Mesendoderm (in vitro differentiated cells): ENCODE measurements at regions not wholly inside any gene's neighbourhood (a gene's known extent, or its start where the extent isn't known, plus 50 kb on each side); places are given as distances from the start of the nearest gene placed in this dataset.

ENCODE experiments used
- DNase-seq: peaks from one replicate; pipeline ENCODE4 v3.0.0; 2013
- H2AK5ac ChIP-seq: 2 replicates; pipeline ENCODE4 v1.6.1; 2013; ENCODE audit warnings: low read length, inconsistent platforms
- H2BK120ac ChIP-seq: 2 replicates; pipeline ENCODE4 v1.6.1; 2013; ENCODE audit warnings: low read depth, mild to moderate bottlenecking, low read length, moderate library complexity, mixed read lengths
- H2BK15ac ChIP-seq: replicated peaks from 2 replicates; pipeline ENCODE4 v1.6.1; 2013; ENCODE audit warnings: low read depth, mild to moderate bottlenecking, moderate library complexity
- H2BK5ac ChIP-seq: 2 replicates; pipeline ENCODE4 v1.6.1; 2013; ENCODE audit warnings: low read length, inconsistent platforms
- H3K18ac ChIP-seq: 2 replicates; pipeline ENCODE4 v1.6.1; 2013; ENCODE audit warnings: mild to moderate bottlenecking, low read length, mixed read lengths
- H3K23ac ChIP-seq: one replicate; pipeline ENCODE4 v1.6.1; 2013; ENCODE audit warnings: low read length
- H3K27ac ChIP-seq: 2 replicates; pipeline ENCODE4 v1.5.1; 2013; ENCODE audit warnings: low read depth, mild to moderate bottlenecking, inconsistent platforms, low read length, moderate library complexity
- H3K27me3 ChIP-seq: 2 replicates; pipeline ENCODE4 v1.6.1; 2013; ENCODE audit warnings: low read length, control low read depth, mild to moderate bottlenecking, inconsistent platforms; ENCODE audit not compliant: insufficient read depth, poor library complexity
- H3K36me3 ChIP-seq: 2 replicates; pipeline ENCODE4 v1.6.1; 2013; ENCODE audit warnings: low read length, inconsistent platforms; ENCODE audit not compliant: control insufficient read depth, insufficient read depth
- H3K4ac ChIP-seq: one replicate; pipeline ENCODE4 v1.6.1; 2013; ENCODE audit warnings: low read depth, mild to moderate bottlenecking, low read length, moderate library complexity
- H3K4me1 ChIP-seq: 2 replicates; pipeline ENCODE4 v1.6.1; 2013; ENCODE audit warnings: low read depth, low read length, inconsistent platforms; ENCODE audit not compliant: control insufficient read depth
- H3K4me2 ChIP-seq: 2 replicates; pipeline ENCODE4 v1.6.1; 2013; ENCODE audit warnings: low read length
- H3K4me3 ChIP-seq: 2 replicates; pipeline ENCODE4 v1.5.1; 2013; ENCODE audit warnings: mild to moderate bottlenecking, low read length
- H3K56ac ChIP-seq: one replicate; pipeline ENCODE4 v1.6.1; 2013; ENCODE audit warnings: low read length
- H3K79me1 ChIP-seq: 2 replicates; pipeline ENCODE4 v1.6.1; 2013; ENCODE audit warnings: low read length, inconsistent platforms
- H3K79me2 ChIP-seq: 2 replicates; pipeline ENCODE4 v1.6.1; 2013; ENCODE audit warnings: mild to moderate bottlenecking, low read length; ENCODE audit not compliant: control insufficient read depth, insufficient read depth
- H3K9ac ChIP-seq: 2 replicates; pipeline ENCODE4 v1.6.1; 2013; ENCODE audit warnings: low read length, inconsistent platforms
- H4K5ac ChIP-seq: one replicate; pipeline ENCODE4 v1.6.1; 2013; ENCODE audit warnings: low read length
- H4K8ac ChIP-seq: one replicate; pipeline ENCODE4 v1.6.1; 2013; ENCODE audit warnings: low read depth, mild to moderate bottlenecking, control low read depth, low read length, moderate library complexity
- WGBS: extraction: QIAGEN DNeasy Blood & Tissue Kit; methylation state at CpG from one replicate; pipeline ENCODE4 v1.1.7; 2013; ENCODE audit warnings: low lambda C conversion rate, missing lambda C conversion rate; ENCODE audit not compliant: insufficient coverage; ENCODE audit errors: extremely low coverage; 5-methylcytosine and 5-hydroxymethylcytosine counted together

DNA sequence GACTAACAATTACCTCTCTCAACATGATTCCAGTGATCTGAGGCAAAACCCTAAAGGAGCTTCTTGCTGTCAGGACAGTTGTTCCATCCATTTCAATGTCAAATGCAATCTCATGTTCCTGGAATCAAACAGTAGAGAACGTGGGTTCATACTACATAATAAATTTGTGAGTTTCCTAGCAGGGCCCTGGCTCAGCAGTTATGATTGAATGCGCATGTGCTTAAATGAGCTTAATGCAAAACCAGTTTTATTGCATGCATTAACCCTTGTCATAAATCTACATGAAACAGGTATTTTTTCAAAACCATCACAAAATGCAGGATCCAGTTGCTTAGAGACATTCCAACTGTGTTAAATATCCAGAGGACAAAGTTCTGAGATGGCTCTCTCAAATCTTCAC is 225.4 kb upstream of the TMEM72 start:
- H3K79me2 ChIP-seq: no peaks in the 10 kb centered on the region
- no peak overlapping the region for H3K27ac ChIP-seq
- no peak overlapping the region for H2BK15ac ChIP-seq

DNA sequence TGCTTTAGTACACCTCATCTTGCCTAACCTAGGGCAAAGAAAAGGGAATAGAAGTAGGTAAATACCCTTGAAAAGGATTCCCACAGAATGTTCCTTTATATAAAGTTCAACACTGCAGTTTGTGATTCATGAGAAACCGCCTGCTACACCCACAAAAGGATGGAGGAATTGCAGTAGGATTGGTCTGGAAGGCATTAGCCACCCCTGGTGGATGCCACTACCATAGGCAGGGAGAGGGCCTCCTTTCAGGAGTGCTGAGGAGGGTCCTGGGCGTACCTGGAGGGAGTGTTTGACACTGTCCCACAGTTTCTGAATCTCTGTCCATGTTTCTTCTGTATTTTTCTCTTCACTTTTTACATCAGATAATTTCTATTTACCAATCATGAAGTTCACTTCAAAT is 221.8 kb upstream of the TMEM72 start:
- H4K5ac ChIP-seq: no peak overlapping the region
- no CpG with 5 or more reads among the region's 2 CpGs for WGBS
- peak; percentile 49 for DNase-seq

More for the DNA sequence above, 225.4 kb upstream of the TMEM72 start:
- Histone ChIP-seq H3K4ac (no peak overlapping the region), H2BK5ac (no peak overlapping the region), H3K4me3 (no peak overlapping the region), H2AK5ac (no peak overlapping the region), H3K18ac (no peak overlapping the region), H3K56ac (no peak overlapping the region), H3K4me1 (no peaks in the 10 kb centered on the region), H4K8ac (no peak overlapping the region), H3K9ac (no peak overlapping the region), H3K79me1 (no peaks in the 10 kb centered on the region), H3K4me2 (no peak overlapping the region), H3K27me3 (no peaks in the 10 kb centered on the region), H2BK120ac (no peak overlapping the region), H4K5ac (no peak overlapping the region), H3K36me3 (no peaks in the 10 kb centered on the region), H3K23ac (no peak overlapping the region)
- DNase-seq: no peak
- no CpG with 5 or more reads among the region's 2 CpGs for WGBS

DNA sequence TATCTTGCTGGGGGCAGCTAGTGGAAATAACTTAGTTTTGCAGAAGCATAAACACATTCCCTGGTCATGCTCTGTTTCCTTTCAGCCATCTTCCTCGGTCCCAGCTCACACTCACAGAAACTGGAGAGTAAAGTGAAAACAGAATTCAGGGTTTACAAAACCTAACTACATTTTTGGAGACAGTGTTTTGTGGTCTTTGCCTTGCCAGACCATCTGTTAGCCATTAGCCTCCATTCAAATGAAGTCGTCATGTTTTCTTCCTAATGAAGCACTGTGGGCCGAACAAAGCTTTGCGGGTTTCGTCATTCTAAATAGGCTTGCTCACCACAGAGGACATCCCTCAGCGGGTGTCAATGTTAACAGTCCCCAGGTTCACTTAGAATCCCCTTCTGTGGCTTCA is 214.6 kb upstream of the TMEM72 start:
- Histone ChIP-seq H3K9ac (no peak overlapping the region), H4K5ac (no peak overlapping the region), H3K79me1 (no peaks in the 10 kb centered on the region), H3K79me2 (no peaks in the 10 kb centered on the region), H3K56ac (no peak overlapping the region), H3K18ac (no peak overlapping the region), H2BK15ac (no peak overlapping the region), H3K4ac (no peak overlapping the region), H3K27ac (no peak overlapping the region), H4K8ac (no peak overlapping the region), H3K4me3 (no peak overlapping the region), H2BK120ac (no peak overlapping the region), H2AK5ac (no peak overlapping the region), H3K4me2 (no peak overlapping the region), H3K23ac (no peak overlapping the region), H3K4me1 (no peaks in the 10 kb centered on the region), H2BK5ac (no peak overlapping the region), H3K36me3 (no peaks in the 10 kb centered on the region), H3K27me3 (no peaks in the 10 kb centered on the region)
- peak; percentile 7 for DNase-seq
- no CpG with 5 or more reads among the region's 6 CpGs for WGBS

More for the DNA sequence above, 221.8 kb upstream of the TMEM72 start:
- Histone ChIP-seq H3K36me3 (no peaks in the 10 kb centered on the region), H3K56ac (no peak overlapping the region), H2BK120ac (no peak overlapping the region), H3K27ac (no peak overlapping the region), H3K23ac (no peak overlapping the region), H3K27me3 (no peaks in the 10 kb centered on the region), H3K4ac (no peak overlapping the region), H3K79me2 (no peaks in the 10 kb centered on the region), H2BK15ac (no peak overlapping the region), H3K4me2 (no peak overlapping the region), H3K79me1 (no peaks in the 10 kb centered on the region), H3K9ac (no peak overlapping the region), H3K4me1 (no peaks in the 10 kb centered on the region), H2BK5ac (no peak overlapping the region), H4K8ac (no peak overlapping the region), H3K4me3 (no peak overlapping the region), H2AK5ac (no peak overlapping the region), H3K18ac (no peak overlapping the region)

DNA sequence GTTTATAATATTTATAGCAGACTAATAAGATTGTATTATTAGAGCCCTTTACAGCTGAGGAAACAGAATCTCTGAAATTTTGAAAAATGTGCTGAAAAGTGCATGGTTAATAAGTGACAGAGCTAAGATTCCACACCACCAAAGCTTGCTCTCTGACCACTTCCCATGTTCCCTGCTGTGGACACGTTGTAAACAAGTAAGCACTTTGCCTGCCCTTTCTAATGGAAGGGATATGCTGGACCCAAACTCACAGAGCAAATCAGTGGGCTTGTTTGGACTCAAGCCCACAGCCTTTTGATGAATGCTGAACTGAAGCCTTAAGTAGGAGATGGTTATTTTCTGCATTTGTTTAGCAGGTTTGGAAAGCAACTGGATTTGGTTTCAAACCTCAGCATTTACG is 214.0 kb upstream of the TMEM72 start:
- no peak overlapping the region for H4K8ac ChIP-seq
- peak; percentile 5 for DNase-seq

DNA sequence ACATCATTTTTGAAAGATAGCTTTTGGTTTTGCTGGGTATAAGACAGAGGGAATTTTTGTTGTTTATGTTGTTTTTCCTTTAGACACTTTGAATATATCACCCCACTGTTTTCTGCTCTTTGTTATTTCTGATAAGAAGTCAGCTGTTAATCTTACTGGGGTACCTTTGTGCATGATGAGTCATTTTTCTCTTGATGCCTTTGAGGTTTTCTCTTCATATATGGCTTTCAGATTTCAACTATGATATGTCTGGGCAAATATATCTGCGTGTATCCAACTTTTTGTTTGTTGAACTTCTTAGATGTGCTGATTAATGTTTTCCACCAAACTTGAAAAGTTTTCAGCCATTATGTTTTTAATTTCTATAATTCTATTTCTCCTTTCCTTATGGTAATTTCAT is 208.6 kb upstream of the TMEM72 start:
- Histone ChIP-seq H4K8ac (no peak overlapping the region), H3K79me1 (no peaks in the 10 kb centered on the region), H4K5ac (no peak overlapping the region), H2BK120ac (no peak overlapping the region), H3K4me1 (no peaks in the 10 kb centered on the region), H2BK15ac (no peak overlapping the region), H3K36me3 (no peaks in the 10 kb centered on the region), H3K27ac (no peak overlapping the region), H2BK5ac (no peak overlapping the region), H3K9ac (no peak overlapping the region), H3K27me3 (no peaks in the 10 kb centered on the region), H3K4ac (no peak overlapping the region), H3K79me2 (no peaks in the 10 kb centered on the region), H3K23ac (no peak overlapping the region), H3K4me3 (no peak overlapping the region), H3K18ac (no peak overlapping the region), H2AK5ac (no peak overlapping the region), H3K4me2 (no peak overlapping the region), H3K56ac (no peak overlapping the region)
- no peak for DNase-seq
- WGBS: no CpG with 5 or more reads among the region's 1 CpG

More for the DNA sequence above, 214.0 kb upstream of the TMEM72 start:
- Histone ChIP-seq H3K79me2 (no peaks in the 10 kb centered on the region), H2AK5ac (no peak overlapping the region), H3K27me3 (no peaks in the 10 kb centered on the region), H3K18ac (no peak overlapping the region), H3K79me1 (no peaks in the 10 kb centered on the region), H3K56ac (no peak overlapping the region), H3K4me1 (no peaks in the 10 kb centered on the region), H3K4me2 (no peak overlapping the region), H3K27ac (no peak overlapping the region), H2BK5ac (no peak overlapping the region), H2BK120ac (no peak overlapping the region), H2BK15ac (no peak overlapping the region), H3K4ac (no peak overlapping the region), H3K36me3 (no peaks in the 10 kb centered on the region), H4K5ac (no peak overlapping the region), H3K9ac (no peak overlapping the region), H3K23ac (no peak overlapping the region), H3K4me3 (no peak overlapping the region)
- no CpG with 5 or more reads among the region's 2 CpGs for WGBS
